H1 (cell line): ENCODE measurements at regions not wholly inside any gene's neighbourhood (a gene's known extent, or its start where the extent isn't known, plus 50 kb on each side); places are given as distances from the start of the nearest gene placed in this dataset.

ENCODE experiments used
- CTCF ChIA-PET: fragments of 300-600 bp; sonication (Branson Sonifier 250); formaldehyde crosslinking; loops from one replicate; lab custom pipeline; 2021; ENCODE audit not compliant: partially characterized antibody; lab: Charles Lee
- POLR2A ChIA-PET: fragments of 300-600 bp; sonication (Branson Sonifier 250); formaldehyde crosslinking; loops from one replicate; lab custom pipeline; 2021; ENCODE audit warnings: inconsistent platforms; ENCODE audit not compliant: partially characterized antibody; lab: Charles Lee
- DNase-seq, 2 experiments: peaks; one replicate each; pipeline versions ENCODE4 v3.0.0 to v3.0.0-alpha.2; 2010 to 2022; ENCODE audit warnings: low spot score in 2 of 2, low read depth in 1 of 2, mixed read lengths in 1 of 2
- FAIRE-seq: peaks from 2 replicates; lab custom pipeline; 2011; peaks lifted over from hg19 to GRCh38; lab: Jason Lieb, UNC
- H2AFZ ChIP-seq: 2 replicates; pipeline ENCODE4 v1.8.1; 2012; ENCODE audit warnings: low read length, inconsistent platforms
- H2AK5ac ChIP-seq: 2 replicates; pipeline ENCODE4 v1.6.1; 2013; ENCODE audit warnings: low read depth, low read length
- H2BK120ac ChIP-seq: replicated peaks from 2 replicates; pipeline ENCODE3; 2013; ENCODE audit warnings: low read depth, low read length, inconsistent platforms
- H2BK12ac ChIP-seq: 2 replicates; pipeline ENCODE4 v1.6.1; 2013; ENCODE audit warnings: low read depth, low read length
- H2BK15ac ChIP-seq: 2 replicates; pipeline ENCODE4 v1.6.1; 2013; ENCODE audit warnings: low read length
- H2BK20ac ChIP-seq: 2 replicates; pipeline ENCODE4 v1.6.1; 2013; ENCODE audit warnings: low read length
- H2BK5ac ChIP-seq: 2 replicates; pipeline ENCODE4 v1.6.1; 2013; ENCODE audit warnings: low read depth, low read length
- H3K14ac ChIP-seq: 2 replicates; pipeline ENCODE4 v1.6.1; 2013; ENCODE audit warnings: inconsistent platforms; ENCODE audit not compliant: insufficient read length
- H3K18ac ChIP-seq: 2 replicates; pipeline ENCODE4 v1.6.1; 2013; ENCODE audit warnings: low read length; ENCODE audit errors: extremely low read depth
- H3K23ac ChIP-seq: 2 replicates; pipeline ENCODE4 v1.6.1; 2013; ENCODE audit warnings: inconsistent platforms; ENCODE audit not compliant: insufficient read length
- H3K23me2 ChIP-seq: 2 replicates; pipeline ENCODE4 v1.6.1; 2013; ENCODE audit warnings: low read depth, low read length
- H3K27ac ChIP-seq: 2 replicates; pipeline ENCODE4 v1.6.1; 2011; ENCODE audit warnings: low read depth, low read length, inconsistent platforms
- H3K27me3 ChIP-seq, 4 experiments: replicated peaks in 1 of 4; 1 replicate in 1 of 4; 2 replicates in 3 of 4; pipeline versions ENCODE4 v1.6.1 to v1.8.1; 2011 to 2013; ENCODE audit warnings: low read length in 3 of 4, mild to moderate bottlenecking in 3 of 4, inconsistent platforms in 2 of 4, mixed read lengths in 2 of 4, moderate library complexity in 1 of 4; ENCODE audit not compliant: control insufficient read depth in 3 of 4, insufficient read depth in 3 of 4; ENCODE audit errors: extremely low read depth in 1 of 4
- H3K36me3 ChIP-seq, 4 experiments: 2 replicates each; pipeline versions ENCODE4 v1.6.1 to v1.8.1; 2011 to 2013; ENCODE audit warnings: mild to moderate bottlenecking in 4 of 4, low read length in 3 of 4, moderate library complexity in 2 of 4, control low read depth in 1 of 4, inconsistent platforms in 1 of 4; ENCODE audit not compliant: insufficient read depth in 4 of 4, control insufficient read depth in 2 of 4
- H3K4ac ChIP-seq: replicated peaks from 2 replicates; pipeline ENCODE3; 2013; ENCODE audit warnings: low read length, low read depth, mixed read lengths, inconsistent platforms; ENCODE audit not compliant: insufficient read length
- H3K4me1 ChIP-seq, 4 experiments: replicated peaks in 1 of 4; 1 replicate in 1 of 4; 2 replicates in 3 of 4; pipeline versions ENCODE4 v1.6.1 to v1.8.1; 2011 to 2013; ENCODE audit warnings: low read length in 3 of 4, inconsistent platforms in 2 of 4, mixed read lengths in 1 of 4; ENCODE audit not compliant: insufficient read depth in 4 of 4, control insufficient read depth in 3 of 4
- H3K4me2 ChIP-seq, 2 experiments: 2 replicates each; pipeline versions ENCODE4 v1.6.1 to v1.8.1; 2011 to 2013; ENCODE audit warnings: low read depth in 2 of 2, low read length in 2 of 2, control low read depth in 1 of 2, inconsistent platforms in 1 of 2, mild to moderate bottlenecking in 1 of 2; ENCODE audit not compliant: insufficient read depth in 1 of 2
- H3K4me3 ChIP-seq, 4 experiments: fragments of 200-600, 300-600 bp in 1 of 4; sonication (generic), shearing (Covaris generic), sonication (Bioruptor Twin) in 1 of 4; 2 replicates each; pipeline versions ENCODE4 v1.5.1 to v1.8.1; 2011 to 2016; ENCODE audit warnings: low read length in 4 of 4, low read depth in 3 of 4, control low read depth in 2 of 4, inconsistent platforms in 2 of 4, mild to moderate bottlenecking in 2 of 4, mixed read lengths in 1 of 4, moderate library complexity in 1 of 4; ENCODE audit not compliant: insufficient read depth in 2 of 4; ENCODE audit errors: extremely low read depth in 1 of 4
- H3K56ac ChIP-seq: replicated peaks from 2 replicates; pipeline ENCODE3; 2013; ENCODE audit warnings: low read depth, mild to moderate bottlenecking, mixed read lengths, low read length, inconsistent platforms; ENCODE audit not compliant: insufficient read length
- H3K79me1 ChIP-seq: 2 replicates; pipeline ENCODE4 v1.6.1; 2013; ENCODE audit warnings: low read depth, low read length, control low read depth
- H3K79me2 ChIP-seq, 2 experiments: 2 replicates each; pipeline versions ENCODE4 v1.6.1 to v1.8.1; 2012 to 2013; ENCODE audit warnings: low read length in 2 of 2, mild to moderate bottlenecking in 2 of 2, inconsistent platforms in 1 of 2; ENCODE audit not compliant: insufficient read depth in 2 of 2, control insufficient read depth in 1 of 2
- H3K9ac ChIP-seq, 4 experiments: replicated peaks in 1 of 4; 1 replicate in 1 of 4; 2 replicates in 3 of 4; pipeline versions ENCODE4 v1.6.1 to v1.8.1; 2011 to 2013; ENCODE audit warnings: low read depth in 3 of 4, low read length in 3 of 4, control low read depth in 2 of 4, mild to moderate bottlenecking in 2 of 4, moderate library complexity in 2 of 4, inconsistent platforms in 1 of 4; ENCODE audit errors: extremely low read depth in 1 of 4
- H3K9me3 ChIP-seq, 2 experiments: 2 replicates each; pipeline versions ENCODE4 v1.6.1 to v1.8.1; 2012 to 2013; ENCODE audit warnings: mild to moderate bottlenecking in 2 of 2, moderate library complexity in 2 of 2, control low read depth in 1 of 2, inconsistent platforms in 1 of 2, low read depth in 1 of 2, low read length in 1 of 2, mixed read lengths in 1 of 2; ENCODE audit not compliant: insufficient read depth in 2 of 2
- H4K20me1 ChIP-seq, 2 experiments: replicated peaks in 1 of 2; 2 replicates each; pipeline versions ENCODE3 to v1.8.1; 2011 to 2013; ENCODE audit warnings: inconsistent platforms in 2 of 2, low read length in 2 of 2, mild to moderate bottlenecking in 1 of 2; ENCODE audit not compliant: insufficient read depth in 2 of 2, control insufficient read depth in 1 of 2
- H4K5ac ChIP-seq: 2 replicates; pipeline ENCODE4 v1.6.1; 2013; ENCODE audit warnings: low read length, low read depth, mixed read lengths, inconsistent platforms; ENCODE audit not compliant: insufficient read length
- H4K8ac ChIP-seq: 2 replicates; pipeline ENCODE4 v1.8.0; 2013; ENCODE audit warnings: mild to moderate bottlenecking, moderate library complexity, low read length, inconsistent platforms; ENCODE audit not compliant: insufficient read depth; ENCODE audit errors: extremely low read depth
- H4K91ac ChIP-seq: replicated peaks from 2 replicates; pipeline ENCODE3; 2013; ENCODE audit warnings: low read length, mixed read lengths, inconsistent platforms; ENCODE audit not compliant: insufficient read length
- CEBPB ChIP-seq: IDR thresholded peaks from 2 replicates; pipeline ENCODE4 v1.6.1; 2012; ENCODE audit warnings: low read depth, low read length
- E2F6 ChIP-seq: IDR thresholded peaks from 2 replicates; pipeline ENCODE4 v1.6.1; 2012; ENCODE audit warnings: inconsistent platforms
- GTF2F1 ChIP-seq: IDR thresholded peaks from 2 replicates; pipeline ENCODE4 v1.6.1; 2012; ENCODE audit warnings: low read depth, low read length, improper control_type of control experiment, borderline replicate concordance
- HDAC2 ChIP-seq, 2 experiments: fragments of 300-600 bp in 1 of 2; sonication (generic) in 1 of 2; IDR thresholded peaks; 2 replicates each; pipeline ENCODE4 v1.6.1; 2011 to 2012; ENCODE audit warnings: low read depth in 2 of 2, low read length in 2 of 2, mild to moderate bottlenecking in 2 of 2, moderate library complexity in 2 of 2, borderline replicate concordance in 1 of 2, inconsistent platforms in 1 of 2
- NRF1 ChIP-seq: IDR thresholded peaks from 2 replicates; pipeline ENCODE4 v1.6.1; 2011; ENCODE audit warnings: mild to moderate bottlenecking, low read depth, low read length, improper control_type of control experiment
- RFX5 ChIP-seq: IDR thresholded peaks from 2 replicates; pipeline ENCODE4 v1.6.1; 2011; ENCODE audit warnings: low read depth, low read length, improper control_type of control experiment, borderline replicate concordance
- SIRT6 ChIP-seq: IDR thresholded peaks from one replicate; pipeline ENCODE4 v1.7.1; 2012; ENCODE audit warnings: low read length, inconsistent platforms
- SP2 ChIP-seq: IDR thresholded peaks from 2 replicates; pipeline ENCODE4 v1.6.1; 2012; ENCODE audit warnings: mild to moderate bottlenecking, low read length, inconsistent platforms
- WGBS, 2 experiments: shearing (Covaris generic) in 1 of 2; methylation state at CpG; one replicate each; pipeline versions ENCODE4 v1.1.6 to v1.1.7; 2013 to 2015; ENCODE audit warnings: low lambda C conversion rate in 2 of 2, mixed read lengths in 2 of 2, inconsistent platforms in 1 of 2, low coverage in 1 of 2, missing lambda C conversion rate in 1 of 2; ENCODE audit not compliant: insufficient replicate concordance in 2 of 2, insufficient coverage in 1 of 2, insufficient read length in 1 of 2; ENCODE audit errors: extremely low coverage in 1 of 2, missing lambda C conversion rate in 1 of 2; 5-methylcytosine and 5-hydroxymethylcytosine counted together

- ChIA-PET CTCF (interaction anchor here (0.7 kb wide), 1 partner anchor 114 kb away, joined by 3 read pairs; no protein-coding TSS in a partner anchor), POLR2A (no interaction called here)
- no peak overlapping the region for H3K14ac ChIP-seq
- no peak overlapping the region for H3K4me3 ChIP-seq
- H3K79me2 ChIP-seq = no peaks in the 10 kb centered on the region
- no peak overlapping the region for H3K56ac ChIP-seq
- H2BK5ac ChIP-seq = no peak overlapping the region
- H3K18ac ChIP-seq = no peak overlapping the region
- H3K27ac ChIP-seq = no peak overlapping the region
- no peak overlapping the region for H4K91ac ChIP-seq
- H4K5ac ChIP-seq = no peak overlapping the region
- H4K20me1 ChIP-seq = no peaks in the 10 kb centered on the region
- H2BK20ac ChIP-seq = no peak overlapping the region
- H3K79me1 ChIP-seq = no peaks in the 10 kb centered on the region
- no peak overlapping the region for H3K23ac ChIP-seq
- no peak for DNase-seq
- no peaks in the 10 kb centered on the region for H3K23me2 ChIP-seq
- H2BK15ac ChIP-seq = no peak overlapping the region
- H3K4me2 ChIP-seq = no peak overlapping the region
- H3K9ac ChIP-seq = no peak overlapping the region
- no peaks in the 10 kb centered on the region for H3K27me3 ChIP-seq
- H3K9me3 ChIP-seq = no peaks in the 10 kb centered on the region; a peak in 1 of 4 replicates
- H2BK12ac ChIP-seq = no peak overlapping the region
- WGBS, 2 experiments = 91% methylated on average over 5 of the region's 5 CpGs; no CpG with 5 or more reads in 1 of the 2 experiments
- H2AFZ ChIP-seq = no peak overlapping the region
- no peaks in the 10 kb centered on the region for H3K36me3 ChIP-seq
- no peaks in the 10 kb centered on the region for H3K4me1 ChIP-seq
- no peak overlapping the region for H3K4ac ChIP-seq
- FAIRE-seq = no peak
- H2BK120ac ChIP-seq = no peak overlapping the region
- H4K8ac ChIP-seq = no peak overlapping the region
- no peak overlapping the region for H2AK5ac ChIP-seq
- TF ChIP-seq NRF1 (no peak), SP2 (no peak), E2F6 (no peak), CEBPB (no peak), RFX5 (no peak), SIRT6 (no peak), GTF2F1 (no peak), HDAC2 (IDR thresholded peaks at IDR 0.05; ENCODE audit: borderline replicate concordance in 1 of 2, low read depth in 2 of 2, low read length in 2 of 2) (no peak)
Measured at GRCh38 chr7:109735881-109736280, 1166.2 kb downstream of the DNAJB9 start.
